Stimulated activated CD4-positive, alpha-beta T cell treated with anti-CD3 and anti-CD28 coated beads, TNF-alpha, amount 100 ng/mL, for 1 hour (primary cell): ENCODE measurements at regions not wholly inside any gene's neighbourhood (a gene's known extent, or its start where the extent isn't known, plus 50 kb on each side); places are given as distances from the start of the nearest gene placed in this dataset.

Experiments used
- DNase-seq, 3 donors: peaks; one replicate each; pipeline ENCODE4 v3.0.0-alpha.2; 2020; ENCODE audit warnings: low read depth in 3 of 3, low spot score in 1 of 3

DNA sequence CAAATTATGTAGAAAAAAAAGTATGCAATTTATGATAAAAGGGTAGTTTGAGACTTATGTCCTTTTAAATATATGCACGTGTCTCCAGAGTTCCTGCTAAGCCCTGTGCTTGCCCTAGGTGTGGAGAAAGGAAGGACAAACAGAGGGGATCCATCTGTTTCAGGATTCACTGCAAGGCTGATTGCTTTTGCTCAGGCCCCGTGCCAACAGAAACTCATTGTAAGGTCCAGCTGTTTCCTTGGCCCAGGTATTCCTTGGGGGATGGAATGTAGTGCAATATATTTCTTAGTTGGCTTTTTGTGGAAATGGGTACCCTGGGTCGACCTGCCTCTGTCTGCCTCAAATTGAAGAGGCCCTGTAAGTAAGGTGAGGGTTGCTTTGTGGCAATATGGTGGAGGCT is 268.6 kb upstream of the CLINT1 start:
- DNase-seq = no peak

- no peak for DNase-seq
Observed at GRCh38 chr5:158126442-158127405, 267.8 kb upstream of the CLINT1 start.

DNA sequence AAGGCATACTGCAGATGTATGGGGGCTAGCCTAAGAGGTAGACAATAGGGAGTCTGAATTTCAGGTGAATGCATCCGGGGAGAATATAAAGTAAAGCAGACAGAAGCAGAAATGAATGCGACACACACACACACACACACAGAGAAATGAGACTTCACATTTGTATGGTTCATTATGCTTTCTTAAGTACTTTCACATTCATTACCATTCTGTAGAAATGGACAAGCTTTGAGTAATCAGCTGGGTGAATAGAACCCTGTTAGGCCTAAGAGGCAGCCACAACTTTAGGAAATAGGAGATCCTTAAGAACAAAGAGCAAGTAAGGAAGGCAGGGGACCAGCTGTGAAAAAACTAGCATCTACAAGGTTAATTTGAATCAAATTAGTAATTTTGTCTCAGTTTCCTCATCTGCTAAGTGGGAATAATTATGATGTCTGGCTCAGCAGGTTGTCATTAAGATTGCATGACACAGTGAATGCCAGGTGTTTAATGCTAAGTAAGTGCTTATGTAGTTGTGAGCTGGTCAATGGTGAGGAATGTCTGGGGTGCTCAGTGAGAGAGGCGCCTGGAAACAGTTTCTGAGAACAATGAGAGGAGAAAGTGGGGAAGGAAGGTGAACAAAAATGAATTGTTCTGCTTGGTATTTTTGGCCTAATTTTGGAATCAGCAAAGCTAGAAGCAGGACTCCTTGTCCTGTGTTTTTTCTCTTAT is 265.8 kb upstream of the CLINT1 start:
- DNase-seq = no peak

- no peak for DNase-seq
Observed at GRCh38 chr5:158123595-158123994, 264.6 kb upstream of the CLINT1 start.

GRCh38 chr5:158121678-158122077 is 262.7 kb upstream of the CLINT1 start:
- no peak for DNase-seq

GRCh38 chr5:158120760-158121159 is 261.8 kb upstream of the CLINT1 start:
- DNase-seq = no peak

GRCh38 chr5:158119961-158120723 is 261.2 kb upstream of the CLINT1 start:
- no peak for DNase-seq

GRCh38 chr5:158117467-158118160 is 258.7 kb upstream of the CLINT1 start:
- no peak for DNase-seq

DNA sequence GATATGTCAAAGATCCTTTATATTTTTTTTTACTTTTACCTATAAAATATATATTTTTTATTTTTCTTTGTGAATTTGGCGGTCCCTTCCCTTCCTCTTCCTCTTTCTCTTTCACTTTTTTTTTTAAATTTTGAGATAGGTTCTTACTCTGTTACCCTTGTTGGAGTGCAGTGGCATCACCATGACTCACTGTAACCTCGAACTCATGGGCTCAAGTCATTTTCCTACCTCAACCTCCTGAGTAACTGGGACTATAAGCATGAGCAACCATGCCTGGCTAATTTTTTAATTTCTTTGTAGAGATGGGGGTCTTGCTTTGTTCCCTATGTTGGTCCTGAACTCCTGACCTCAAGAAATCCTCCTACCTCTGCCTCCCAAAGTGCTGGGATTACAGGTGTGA is 258.0 kb upstream of the CLINT1 start:
- no peak for DNase-seq

DNA sequence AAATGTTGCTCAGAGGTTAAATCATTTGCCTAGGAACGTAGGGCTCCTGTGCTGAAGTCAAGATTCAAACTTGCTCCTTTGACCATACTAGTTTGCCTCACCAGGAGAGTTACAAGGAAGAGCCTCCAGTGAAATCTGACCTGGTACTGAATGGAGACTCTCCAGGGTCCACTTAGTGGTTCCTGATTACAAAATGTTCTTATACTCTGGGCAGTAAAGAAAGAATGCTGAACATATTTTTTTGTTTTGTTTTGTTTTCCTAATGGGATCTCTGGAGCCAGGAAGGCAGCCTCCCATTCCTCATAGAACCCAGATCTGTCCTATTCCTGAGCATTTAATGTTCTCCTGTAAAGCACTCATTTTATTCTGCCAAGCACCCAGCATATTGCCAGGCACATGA is 256.5 kb upstream of the CLINT1 start:
- no peak for DNase-seq

DNA sequence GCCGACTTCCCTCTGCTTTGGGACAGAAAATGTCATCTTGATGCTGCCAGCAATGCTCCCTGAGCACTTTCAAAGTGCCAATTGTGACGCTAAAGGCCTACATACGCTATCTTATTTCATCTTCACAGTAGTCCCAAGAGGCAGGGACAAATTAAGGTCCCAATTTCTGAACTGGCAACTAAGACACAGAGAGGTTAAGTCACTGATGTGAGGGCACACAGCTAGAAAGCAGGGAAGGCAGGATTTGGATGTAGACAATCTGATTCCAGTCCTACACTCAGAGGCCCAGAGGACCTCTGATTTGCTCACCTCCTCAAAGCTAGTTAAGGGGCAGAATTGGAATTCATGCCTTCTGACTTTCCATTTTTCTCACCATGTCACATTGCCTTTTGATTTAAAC is 249.2 kb upstream of the CLINT1 start:
- no peak for DNase-seq

DNA sequence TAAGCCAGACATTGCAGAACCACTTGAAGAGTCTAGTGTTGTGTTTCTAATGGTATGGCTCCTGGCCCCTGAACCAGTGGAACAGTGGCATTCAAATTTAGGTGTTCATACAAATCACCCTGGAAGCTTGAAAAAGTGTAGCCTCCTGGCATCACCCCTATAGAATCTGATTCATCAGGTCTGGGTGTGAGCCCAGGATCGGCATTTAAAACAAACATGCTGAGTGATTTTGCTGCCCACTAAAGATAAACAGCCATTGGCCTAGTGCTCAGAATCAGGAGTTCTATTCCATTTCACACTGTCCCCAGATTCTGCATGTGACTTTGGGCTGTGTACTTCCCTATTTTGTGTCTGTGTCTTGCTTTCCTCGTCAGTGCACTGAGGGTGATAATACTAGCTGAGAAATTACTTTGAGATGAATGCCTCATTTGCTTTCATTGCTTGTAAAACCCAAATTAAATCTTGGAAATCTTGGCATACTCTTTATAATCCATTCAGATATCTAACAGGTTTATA is 241.5 kb upstream of the CLINT1 start:
- no peak for DNase-seq

DNA sequence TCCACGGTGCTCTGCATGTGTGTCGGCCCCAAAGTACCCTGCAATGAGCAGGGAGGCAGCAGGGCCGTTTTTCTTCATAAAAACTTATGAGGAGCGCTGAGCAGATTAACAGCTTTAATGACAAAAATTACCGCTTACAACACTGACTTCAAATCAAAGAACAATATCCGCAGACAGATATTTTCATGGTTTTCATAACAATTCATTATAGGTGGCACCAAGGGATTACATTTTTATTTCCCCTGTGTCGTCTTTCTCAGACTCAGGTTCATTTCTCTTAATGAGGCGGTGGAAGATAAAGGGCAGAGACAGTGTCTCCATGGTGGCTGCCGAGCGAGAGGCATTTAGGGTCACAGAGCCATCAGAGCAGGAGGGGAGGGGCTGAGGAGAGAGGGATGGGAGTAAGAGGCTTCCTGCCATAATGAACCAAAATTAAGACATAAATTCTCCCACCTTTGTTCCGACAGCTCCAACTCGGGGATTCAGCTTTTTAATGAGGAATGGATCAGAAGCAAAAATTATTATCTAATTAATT is 240.7 kb upstream of the CLINT1 start:
- no peak for DNase-seq

DNA sequence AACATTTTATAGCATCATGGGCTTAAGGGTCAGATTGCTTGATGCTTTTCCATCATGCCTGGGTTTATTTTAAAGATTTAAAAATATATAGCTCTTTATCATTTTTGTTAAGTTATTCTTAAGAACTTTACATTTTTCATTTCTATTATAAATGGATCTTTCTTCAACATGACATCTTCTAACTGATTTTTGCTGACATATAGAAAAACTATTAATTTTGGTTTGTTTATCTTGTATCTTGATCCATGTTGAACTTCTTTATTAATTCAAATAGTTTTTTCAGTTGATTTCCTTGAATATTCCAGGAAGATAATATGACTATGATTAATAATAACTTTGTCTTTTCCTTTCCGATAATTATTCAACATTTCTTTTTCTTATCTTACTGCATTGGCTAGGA is 237.9 kb upstream of the CLINT1 start:
- no peak for DNase-seq

GRCh38 chr5:158086856-158087255 is 227.9 kb upstream of the CLINT1 start:
- no peak for DNase-seq

GRCh38 chr5:158084292-158084691 is 225.3 kb upstream of the CLINT1 start:
- DNase-seq = no peak

GRCh38 chr5:158082696-158083287 is 223.8 kb upstream of the CLINT1 start:
- DNase-seq = no peak

DNA sequence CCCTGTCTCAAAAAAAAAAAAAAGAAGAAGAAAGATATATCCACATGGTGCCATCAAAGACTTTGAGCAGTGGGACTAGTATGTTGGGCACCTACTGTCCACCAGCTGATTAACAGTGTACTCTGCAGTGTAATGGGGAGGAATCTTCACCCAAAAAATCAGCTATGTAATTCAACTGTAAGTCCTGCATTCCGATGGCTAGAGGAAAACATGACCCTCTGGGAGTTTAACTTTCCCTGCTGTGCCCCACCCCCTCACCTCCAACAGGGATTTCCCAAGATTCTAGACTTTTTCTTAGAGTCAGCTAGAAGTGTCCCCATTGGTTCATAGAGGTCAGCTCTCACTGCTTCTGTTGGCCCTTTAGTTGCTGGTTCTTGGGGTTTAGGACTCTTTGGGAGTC is 221.2 kb upstream of the CLINT1 start:
- DNase-seq = no peak

DNA sequence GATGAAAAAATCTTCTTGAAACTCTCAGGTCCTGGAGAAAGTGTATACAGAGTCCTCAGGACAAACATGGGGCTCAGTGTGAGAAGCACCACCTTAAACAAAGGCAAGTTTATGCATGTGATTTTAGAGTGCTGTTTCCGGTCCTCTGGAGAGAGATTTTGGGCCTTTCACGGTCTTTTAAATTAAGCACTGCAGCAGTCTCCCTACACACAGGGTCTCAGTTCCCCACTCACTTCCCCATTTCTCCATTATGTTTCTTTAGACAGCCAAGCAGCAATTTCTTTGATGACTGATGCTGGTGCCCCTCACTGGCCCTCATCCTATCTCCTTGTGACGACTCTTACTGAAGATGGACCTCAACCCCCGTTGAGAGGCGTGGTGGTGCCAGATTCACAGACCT is 220.2 kb upstream of the CLINT1 start:
- DNase-seq = no peak
